ENCODE measurements at regions not wholly inside any gene's neighbourhood (a gene's known extent, or its start where the extent isn't known, plus 50 kb on each side); places are given as distances from the start of the nearest gene placed in this dataset.

GRCh38 chr1:181151378-181152326 is 63.2 kb downstream of the IER5 start:
- TF ChIP-seq EP300 (IDR thresholded peaks at IDR 0.05): no peak
- TF ChIP-seq CTCF (IDR thresholded peaks at IDR 0.05): no peak

Data from gastroesophageal sphincter (tissue), 3 donors.